H9 (cell line): ENCODE measurements at regions not wholly inside any gene's neighbourhood (a gene's known extent, or its start where the extent isn't known, plus 50 kb on each side); places are given as distances from the start of the nearest gene placed in this dataset.

Experiments
- DNase-seq: peaks from one replicate; pipeline ENCODE4 v3.0.0-alpha.2; 2017
- H2AFZ ChIP-seq: one replicate; pipeline ENCODE4 v1.6.1; 2013; ENCODE audit warnings: mild to moderate bottlenecking, low read length, control low read depth, moderate library complexity
- H2AK5ac ChIP-seq: 2 replicates; pipeline ENCODE4 v1.6.1; 2013; ENCODE audit warnings: low read length, control low read depth, mixed read lengths; ENCODE audit not compliant: insufficient read length
- H2BK120ac ChIP-seq: one replicate; pipeline ENCODE4 v1.6.1; 2013; ENCODE audit warnings: low read depth, mild to moderate bottlenecking, low read length, control low read depth, inconsistent platforms; ENCODE audit not compliant: poor library complexity, severe bottlenecking
- H2BK12ac ChIP-seq: 2 replicates; pipeline ENCODE4 v1.6.1; 2013; ENCODE audit warnings: low read length, control low read depth, mixed read lengths, low read depth; ENCODE audit not compliant: insufficient read length
- H2BK15ac ChIP-seq: 2 replicates; pipeline ENCODE4 v1.6.1; 2013; ENCODE audit warnings: low read depth, low read length, control low read depth
- H2BK20ac ChIP-seq: one replicate; pipeline ENCODE4 v1.6.1; 2013; ENCODE audit warnings: low read depth, mild to moderate bottlenecking, low read length, control low read depth, inconsistent platforms; ENCODE audit not compliant: poor library complexity, severe bottlenecking
- H2BK5ac ChIP-seq: 2 replicates; pipeline ENCODE4 v1.6.1; 2013; ENCODE audit warnings: low read length, control low read depth, mixed read lengths; ENCODE audit not compliant: insufficient read length
- H3K14ac ChIP-seq: 2 replicates; pipeline ENCODE4 v1.6.1; 2013; ENCODE audit warnings: low read length, control low read depth; ENCODE audit not compliant: insufficient read depth
- H3K18ac ChIP-seq: 2 replicates; pipeline ENCODE4 v1.6.1; 2013; ENCODE audit warnings: low read depth, mild to moderate bottlenecking, mixed read lengths, low read length, control low read depth; ENCODE audit not compliant: insufficient read length
- H3K23ac ChIP-seq: 2 replicates; pipeline ENCODE4 v1.6.1; 2013; ENCODE audit warnings: low read length, control low read depth, mixed read lengths, low read depth; ENCODE audit not compliant: insufficient read length
- H3K23me2 ChIP-seq: 2 replicates; pipeline ENCODE4 v1.6.1; 2013; ENCODE audit warnings: low read depth, mild to moderate bottlenecking, mixed read lengths, low read length, control low read depth; ENCODE audit not compliant: insufficient read length, poor library complexity, severe bottlenecking
- H3K27ac ChIP-seq: 2 replicates; pipeline ENCODE4 v1.5.1; 2013; ENCODE audit warnings: low read length, control low read depth, mixed read lengths, low read depth; ENCODE audit not compliant: insufficient read length
- H3K27me3 ChIP-seq: 2 replicates; pipeline ENCODE4 v1.6.1; 2013; ENCODE audit warnings: low read length, control low read depth, inconsistent platforms; ENCODE audit not compliant: insufficient read depth
- H3K4ac ChIP-seq: 2 replicates; pipeline ENCODE4 v1.6.1; 2013; ENCODE audit warnings: low read depth, mild to moderate bottlenecking, control low read depth, inconsistent platforms, low read length, moderate library complexity
- H3K4me1 ChIP-seq: 2 replicates; pipeline ENCODE4 v1.6.1; 2013; ENCODE audit warnings: low read length, control low read depth, inconsistent platforms; ENCODE audit not compliant: insufficient read depth
- H3K4me2 ChIP-seq: 2 replicates; pipeline ENCODE4 v1.6.1; 2013; ENCODE audit warnings: low read length, control low read depth, mixed read lengths; ENCODE audit not compliant: insufficient read length, insufficient read depth
- H3K56ac ChIP-seq: 2 replicates; pipeline ENCODE4 v1.6.1; 2013; ENCODE audit warnings: low read depth, mild to moderate bottlenecking, mixed read lengths, low read length, control low read depth; ENCODE audit not compliant: insufficient read length
- H3K79me1 ChIP-seq: 2 replicates; pipeline ENCODE4 v1.6.1; 2013; ENCODE audit warnings: low read depth, mild to moderate bottlenecking, moderate library complexity, low read length, control low read depth, inconsistent platforms; ENCODE audit not compliant: insufficient read depth, poor library complexity, severe bottlenecking
- H3K79me2 ChIP-seq: 2 replicates; pipeline ENCODE4 v1.6.1; 2013; ENCODE audit warnings: low read length, control low read depth, inconsistent platforms; ENCODE audit not compliant: insufficient read depth
- H3K9ac ChIP-seq: 2 replicates; pipeline ENCODE4 v1.6.1; 2013; ENCODE audit warnings: low read length, control low read depth, mixed read lengths; ENCODE audit not compliant: insufficient read length; ENCODE audit errors: extremely low read depth
- H3K9me3 ChIP-seq: one replicate; pipeline ENCODE4 v1.6.1; 2013; ENCODE audit warnings: low read depth, low read length, inconsistent platforms; ENCODE audit not compliant: control insufficient read depth
- H3T11ph ChIP-seq: one replicate; pipeline ENCODE4 v1.6.1; 2013; ENCODE audit warnings: mild to moderate bottlenecking, low read length, control low read depth, inconsistent platforms
- H4K20me1 ChIP-seq: one replicate; pipeline ENCODE4 v1.6.1; 2013; ENCODE audit not compliant: control insufficient read depth, insufficient read length, insufficient read depth
- H4K5ac ChIP-seq: 2 replicates; pipeline ENCODE4 v1.6.1; 2013; ENCODE audit warnings: low read depth, mild to moderate bottlenecking, mixed read lengths, low read length, control low read depth; ENCODE audit not compliant: insufficient read length
- H4K8ac ChIP-seq: replicated peaks from 2 replicates; pipeline ENCODE4 v1.6.1; 2013; ENCODE audit warnings: low read length, control low read depth, mixed read lengths, low read depth; ENCODE audit not compliant: insufficient read length
- H4K91ac ChIP-seq: 2 replicates; pipeline ENCODE4 v1.6.1; 2013; ENCODE audit warnings: low read depth, mild to moderate bottlenecking, moderate library complexity, mixed read lengths, low read length, control low read depth; ENCODE audit not compliant: insufficient read length
- H3K27ac Mint-ChIP-seq, 3 experiments: 2 replicates in 2 of 3; 3 replicates in 1 of 3; pipeline ENCODE4 v1.8.0; 2020 to 2021; ENCODE audit warnings: mixed read lengths in 3 of 3, mild to moderate bottlenecking in 1 of 3, moderate library complexity in 1 of 3
- H3K27me3 Mint-ChIP-seq: 2 replicates; pipeline ENCODE4 v1.8.0; 2021; ENCODE audit warnings: low read depth, mild to moderate bottlenecking, moderate library complexity, mixed read lengths
- H3K36me3 Mint-ChIP-seq, 3 experiments: 2 replicates in 2 of 3; 3 replicates in 1 of 3; pipeline ENCODE4 v1.8.0; 2020 to 2021; ENCODE audit warnings: low read depth in 3 of 3, mixed read lengths in 3 of 3; ENCODE audit not compliant: insufficient read depth in 1 of 3
- H3K4me1 Mint-ChIP-seq, 2 experiments: 2 replicates each; pipeline ENCODE4 v1.8.0; 2020; ENCODE audit warnings: mixed read lengths in 2 of 2
- H3K4me3 Mint-ChIP-seq, 2 experiments: 2 replicates in 1 of 2; 3 replicates in 1 of 2; pipeline ENCODE4 v1.8.0; 2020 to 2021; ENCODE audit warnings: mild to moderate bottlenecking in 2 of 2, mixed read lengths in 2 of 2, moderate library complexity in 1 of 2
- H3K9me3 Mint-ChIP-seq, 2 experiments: 2 replicates in 1 of 2; 3 replicates in 1 of 2; pipeline ENCODE4 v1.8.0; 2020; ENCODE audit warnings: mild to moderate bottlenecking in 2 of 2, mixed read lengths in 2 of 2, moderate library complexity in 1 of 2
- CTCF ChIP-seq: fragments of 200-600 bp; sonication (generic); conservative IDR thresholded peaks from 3 replicates; pipeline ENCODE4 v1.8.0; 2021; ENCODE audit warnings: antibody characterized with exemption, mild to moderate bottlenecking
- WGBS: extraction: QIAGEN DNeasy Blood & Tissue Kit; methylation state at CpG from one replicate; pipeline ENCODE4 v1.1.7; 2013; ENCODE audit warnings: missing lambda C conversion rate, low lambda C conversion rate, mixed read lengths; ENCODE audit not compliant: insufficient read length; ENCODE audit errors: extremely low coverage; 5-methylcytosine and 5-hydroxymethylcytosine counted together

GRCh38 chr4:30125868-30126267 is 594.3 kb upstream of the PCDH7 start:
- no peaks in the 10 kb centered on the region for H3K9me3 Mint-ChIP-seq
- Histone ChIP-seq H3K18ac (no peak overlapping the region), H2AK5ac (no peak overlapping the region), H3K4me2 (no peak overlapping the region), H4K20me1 (no peaks in the 10 kb centered on the region), H4K8ac (no peak overlapping the region), H3K79me2 (no peaks in the 10 kb centered on the region), H3K4me1 (no peaks in the 10 kb centered on the region), H3K27ac (no peak overlapping the region), H2BK20ac (no peak overlapping the region), H2AFZ (no peak overlapping the region), H2BK12ac (no peak overlapping the region), H3K56ac (no peak overlapping the region), H3K79me1 (no peaks in the 10 kb centered on the region), H2BK120ac (no peak overlapping the region), H4K5ac (no peak overlapping the region), H3K27me3 (no peaks in the 10 kb centered on the region), H3K4ac (no peak overlapping the region), H3K14ac (no peak overlapping the region), H3K23ac (no peak overlapping the region), H3T11ph (no peak overlapping the region), H3K23me2 (no peaks in the 10 kb centered on the region), H2BK5ac (no peak overlapping the region), H2BK15ac (no peak overlapping the region), H4K91ac (no peak overlapping the region), H3K9me3 (no peaks in the 10 kb centered on the region), H3K9ac (no peak overlapping the region)
- TF ChIP-seq CTCF = no peak
- no peak overlapping the region for H3K27ac Mint-ChIP-seq
- no peaks in the 10 kb centered on the region for H3K4me1 Mint-ChIP-seq
- no peak overlapping the region for H3K4me3 Mint-ChIP-seq
- no peak for DNase-seq
- no peaks in the 10 kb centered on the region for H3K27me3 Mint-ChIP-seq
- H3K36me3 Mint-ChIP-seq = no peaks in the 10 kb centered on the region
- no CpG with 5 or more reads among the region's 1 CpG for WGBS
